PC-9 (cell line): ENCODE measurements at regions not wholly inside any gene's neighbourhood (a gene's known extent, or its start where the extent isn't known, plus 50 kb on each side); places are given as distances from the start of the nearest gene placed in this dataset.

Experiments
- BruUV-seq: library from RNA; stranded (reverse); fragments of 400-500 nt; replicated peaks from 2 replicates; lab custom pipeline; 2021; lab: Mats Ljungman, UMichigan
- CTCF ChIA-PET: fragments of 300-600 bp; sonication (Branson Sonifier 250); formaldehyde crosslinking; loops from one replicate; lab custom pipeline; 2022; ENCODE audit warnings: antibody characterized with exemption; lab: Charles Lee
- POLR2A ChIA-PET: fragments of 300-600 bp; sonication (Branson Sonifier 250); formaldehyde crosslinking; loops from one replicate; lab custom pipeline; 2022; ENCODE audit warnings: antibody characterized with exemption; ENCODE audit not compliant: unreplicated experiment; lab: Charles Lee
- DNase-seq, 2 experiments: peaks; one replicate each; pipeline versions ENCODE4 v3.0.0 to v3.0.0-alpha.2; 2015 to 2022; ENCODE audit warnings: mixed read lengths in 1 of 2
- H2AFZ ChIP-seq: fragments of 200-600 bp; sonication (generic); 2 replicates; pipeline ENCODE4 v1.8.1; 2017; ENCODE audit warnings: antibody characterized with exemption
- H3F3A ChIP-seq: fragments of 200-600 bp; sonication (generic); 2 replicates; pipeline ENCODE4 v1.8.1; 2017; ENCODE audit warnings: antibody characterized with exemption, mild to moderate bottlenecking, low read depth; ENCODE audit not compliant: insufficient read depth
- H3K27ac ChIP-seq: fragments of 200-600 bp; sonication (generic); 2 replicates; pipeline ENCODE4 v1.6.1; 2016; ENCODE audit warnings: mixed run types
- H3K27me3 ChIP-seq: fragments of 200-600 bp; sonication (generic); 2 replicates; pipeline ENCODE4 v1.6.1; 2016; ENCODE audit warnings: low read depth, mixed run types; ENCODE audit not compliant: insufficient read depth
- H3K36me3 ChIP-seq: fragments of 200-600 bp; sonication (generic); 2 replicates; pipeline ENCODE4 v1.6.1; 2016; ENCODE audit warnings: low read depth, mixed run types
- H3K4me1 ChIP-seq: fragments of 200-600 bp; sonication (generic); replicated peaks from 2 replicates; pipeline ENCODE4 v1.6.1; 2016; ENCODE audit warnings: mixed run types; ENCODE audit not compliant: insufficient read depth
- H3K4me2 ChIP-seq: fragments of 200-600 bp; sonication (generic); 2 replicates; pipeline ENCODE4 v1.6.1; 2017; ENCODE audit warnings: mixed run types
- H3K4me3 ChIP-seq: fragments of 200-600 bp; sonication (generic); 2 replicates; pipeline ENCODE4 v1.6.1; 2016; ENCODE audit warnings: mixed run types
- H3K79me2 ChIP-seq: fragments of 200-600 bp; sonication (generic); 2 replicates; pipeline ENCODE4 v1.6.1; 2017; ENCODE audit warnings: low read depth, mixed run types
- H3K9me2 ChIP-seq: fragments of 200-600 bp; sonication (generic); 2 replicates; pipeline ENCODE4 v1.8.1; 2017; ENCODE audit warnings: mild to moderate bottlenecking; ENCODE audit not compliant: insufficient read depth
- H3K9me3 ChIP-seq: fragments of 200-600 bp; sonication (generic); 2 replicates; pipeline ENCODE4 v1.8.1; 2016; ENCODE audit warnings: low read depth; ENCODE audit not compliant: insufficient read depth
- H4K20me1 ChIP-seq: fragments of 200-600 bp; sonication (generic); 2 replicates; pipeline ENCODE4 v1.8.1; 2017; ENCODE audit not compliant: insufficient read depth
- EZH2 ChIP-seq: fragments of 200-600 bp; sonication (generic); IDR thresholded peaks from 2 replicates; pipeline ENCODE4 v1.8.0; 2017; ENCODE audit warnings: antibody characterized with exemption, low read depth
- intact Hi-C: fragments of 100-400 bp; cut with micrococcal nuclease; formaldehyde crosslinking; loops from one replicate; pipeline ENCODE4 v1.10.0; 2022; ENCODE audit not compliant: unreplicated experiment
- TF ChIP-seq, protein P1 (sequence below): fragments of 200-600 bp; sonication (generic); conservative IDR thresholded peaks from 2 replicates; pipeline ENCODE4 v1.6.1; 2017; ENCODE audit warnings: mixed run types, antibody characterized with exemption, mild to moderate bottlenecking, moderate library complexity

DNA sequence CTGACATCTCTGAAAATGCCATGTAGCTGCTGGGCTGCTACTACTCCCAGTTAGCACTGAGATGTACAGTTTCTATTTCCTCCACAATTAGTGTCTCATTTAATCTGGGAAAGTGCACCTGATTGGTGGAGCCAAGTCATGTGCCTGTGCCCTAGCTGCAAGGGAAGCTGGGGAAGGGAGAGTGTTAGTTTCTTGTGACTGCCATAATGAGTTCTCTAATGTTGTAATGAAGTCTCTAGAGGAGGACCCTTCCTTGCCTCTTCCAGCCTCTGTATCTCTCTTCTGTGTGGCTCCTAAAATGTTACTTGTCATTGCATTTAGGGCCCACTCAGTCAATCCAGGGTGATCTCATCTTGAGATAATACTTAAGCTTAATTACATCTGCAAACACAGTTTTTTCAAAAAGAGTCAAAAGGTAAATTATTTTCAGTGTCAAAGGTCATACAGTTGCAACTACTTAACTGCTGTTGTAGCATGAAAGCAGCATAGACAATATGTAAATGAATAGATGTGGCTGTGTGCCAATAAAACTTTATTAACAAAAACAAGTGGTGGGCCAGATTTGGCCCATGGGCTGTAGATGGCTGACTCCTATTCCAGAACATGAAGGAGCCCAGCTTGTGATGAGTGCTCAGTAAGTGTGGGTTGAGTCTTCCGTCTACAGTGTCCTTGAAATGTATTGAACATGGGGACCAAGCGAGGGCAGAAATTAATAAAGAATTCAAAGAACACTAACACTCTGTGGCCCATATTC is 137.2 kb upstream of the MAP1LC3B2 start:
- Histone ChIP-seq H3K9me3 (no peaks in the 10 kb centered on the region; the same call in 1 of the 2 replicates), H3K9me2 (no peaks in the 10 kb centered on the region), H3K27me3 (no peaks in the 10 kb centered on the region), H3K4me2 (no peak overlapping the region), H3K4me3 (no peak overlapping the region), H3K4me1 (peaks cover 34% of the 10 kb centered on the region), H4K20me1 (no peaks in the 10 kb centered on the region), H3K36me3 (no peaks in the 10 kb centered on the region), H3K79me2 (no peaks in the 10 kb centered on the region), H3K27ac (no peak overlapping the region; the same call in 1 of the 2 replicates), H2AFZ (no peak overlapping the region), H3F3A (peaks cover 29% of the 10 kb centered on the region)
- DNase-seq: no peak
- intact Hi-C loops: no loop called here
- CTCF ChIA-PET: interaction anchor here (0.5 to 0.6 kb wide), 2 partner anchors 146 to 552 kb away, joined by 3 read pairs; no protein-coding TSS in a partner anchor
- TF ChIP-seq, protein P1, sequence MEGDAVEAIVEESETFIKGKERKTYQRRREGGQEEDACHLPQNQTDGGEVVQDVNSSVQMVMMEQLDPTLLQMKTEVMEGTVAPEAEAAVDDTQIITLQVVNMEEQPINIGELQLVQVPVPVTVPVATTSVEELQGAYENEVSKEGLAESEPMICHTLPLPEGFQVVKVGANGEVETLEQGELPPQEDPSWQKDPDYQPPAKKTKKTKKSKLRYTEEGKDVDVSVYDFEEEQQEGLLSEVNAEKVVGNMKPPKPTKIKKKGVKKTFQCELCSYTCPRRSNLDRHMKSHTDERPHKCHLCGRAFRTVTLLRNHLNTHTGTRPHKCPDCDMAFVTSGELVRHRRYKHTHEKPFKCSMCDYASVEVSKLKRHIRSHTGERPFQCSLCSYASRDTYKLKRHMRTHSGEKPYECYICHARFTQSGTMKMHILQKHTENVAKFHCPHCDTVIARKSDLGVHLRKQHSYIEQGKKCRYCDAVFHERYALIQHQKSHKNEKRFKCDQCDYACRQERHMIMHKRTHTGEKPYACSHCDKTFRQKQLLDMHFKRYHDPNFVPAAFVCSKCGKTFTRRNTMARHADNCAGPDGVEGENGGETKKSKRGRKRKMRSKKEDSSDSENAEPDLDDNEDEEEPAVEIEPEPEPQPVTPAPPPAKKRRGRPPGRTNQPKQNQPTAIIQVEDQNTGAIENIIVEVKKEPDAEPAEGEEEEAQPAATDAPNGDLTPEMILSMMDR: no peak
- no peak for TF ChIP-seq EZH2
- no TSS peak for BruUV-seq
- POLR2A ChIA-PET: interaction anchor here (0.5 kb wide), 1 partner anchor 156 kb away, joined by 5 read pairs; no protein-coding TSS in a partner anchor

DNA sequence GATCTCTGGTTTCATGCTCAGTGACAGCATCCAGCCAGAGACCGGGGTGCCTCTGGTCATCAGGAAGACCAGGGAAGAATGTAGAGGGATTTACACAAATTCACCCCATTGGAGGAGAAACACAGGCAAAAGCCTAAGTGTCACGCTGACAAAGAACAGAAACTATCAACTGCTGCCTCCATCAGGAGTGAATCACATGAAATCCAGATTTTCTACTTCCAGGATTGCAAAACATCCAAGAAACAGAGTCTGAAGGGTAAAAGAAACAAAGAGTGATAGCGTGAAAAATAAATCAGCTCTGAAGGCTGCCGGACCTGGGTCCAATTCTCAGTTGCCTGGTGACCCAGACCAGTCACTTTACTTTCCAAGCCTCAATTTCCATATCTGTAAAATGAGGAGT is 136.1 kb upstream of the MAP1LC3B2 start:
- H3K79me2 ChIP-seq: no peaks in the 10 kb centered on the region
- no peaks in the 10 kb centered on the region; the same call in 1 of the 2 replicates for H3K9me3 ChIP-seq
- peak in 1 of 2 experiments; percentile 85 for DNase-seq
- no peak overlapping the region for H3K4me3 ChIP-seq
- H3K36me3 ChIP-seq: no peaks in the 10 kb centered on the region
- H3K9me2 ChIP-seq: no peaks in the 10 kb centered on the region
- no peak for TF ChIP-seq EZH2
- TF ChIP-seq, protein P1: no peak
- H4K20me1 ChIP-seq: no peaks in the 10 kb centered on the region
- no peaks in the 10 kb centered on the region for H3K27me3 ChIP-seq
- H3K27ac ChIP-seq: peak overlapping the region; percentile 72
- no TSS peak for BruUV-seq
- peak overlapping the region; percentile 56; the same call in 1 of the 2 replicates for H2AFZ ChIP-seq
- intact Hi-C loops: no loop called here
- ChIA-PET CTCF (no interaction called here), POLR2A (no interaction called here)
- H3F3A ChIP-seq: peaks cover 40% of the 10 kb centered on the region
- peaks cover 45% of the 10 kb centered on the region for H3K4me1 ChIP-seq
- H3K4me2 ChIP-seq: peak overlapping the region; percentile 29

DNA sequence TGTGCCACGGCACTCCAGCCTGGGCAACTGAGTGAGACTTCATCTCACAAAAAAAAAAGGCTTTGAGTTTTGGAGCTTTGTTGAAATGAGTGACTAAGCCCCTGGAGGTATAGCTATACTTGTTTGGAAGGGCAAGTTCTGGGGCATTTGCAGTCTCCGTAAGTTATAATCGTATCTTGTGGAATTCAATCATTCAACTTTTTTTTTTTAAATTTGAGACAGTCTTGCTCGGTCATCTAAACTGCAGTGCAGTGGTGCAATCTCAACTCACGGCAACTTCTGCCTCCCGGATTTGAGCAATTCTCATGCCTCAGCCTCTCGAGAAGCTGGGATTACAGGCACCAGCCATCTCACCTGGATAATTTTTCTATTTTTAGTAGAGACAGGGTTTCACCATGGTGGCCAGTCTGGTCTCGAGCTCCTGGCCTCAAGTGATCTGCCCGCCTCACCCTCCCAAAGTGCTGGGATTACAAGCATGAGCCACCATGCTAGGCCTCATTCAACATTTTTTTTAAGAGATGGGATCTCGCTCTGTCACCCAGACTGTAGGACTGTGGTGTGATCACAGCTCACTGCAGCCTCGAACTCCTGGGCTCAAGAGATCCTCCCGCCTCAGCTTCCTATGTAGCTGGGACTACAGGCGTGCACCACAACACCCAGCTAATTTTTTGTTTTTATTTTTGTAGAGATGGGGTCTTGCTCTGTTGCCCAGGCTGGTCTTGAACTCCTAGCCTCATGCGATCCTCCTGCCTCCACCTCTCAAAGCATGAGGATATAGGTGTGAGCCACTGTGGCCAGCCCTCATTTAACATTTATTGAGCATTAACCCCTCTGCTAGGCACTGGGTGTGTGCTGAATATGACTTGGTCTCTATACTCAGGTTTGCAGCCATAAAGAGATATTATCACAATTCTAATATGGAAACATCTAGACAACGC is 133.7 kb upstream of the MAP1LC3B2 start:
- Histone ChIP-seq H3K9me3 (no peaks in the 10 kb centered on the region; the same call in 1 of the 2 replicates), H3K36me3 (no peaks in the 10 kb centered on the region), H3K4me1 (peaks cover 52% of the 10 kb centered on the region), H3K27me3 (no peaks in the 10 kb centered on the region), H4K20me1 (no peaks in the 10 kb centered on the region), H3F3A (peaks cover 48% of the 10 kb centered on the region), H3K27ac (peak overlapping the region; percentile 91), H2AFZ (no peak overlapping the region), H3K4me2 (peak overlapping the region; percentile 78), H3K4me3 (no peak overlapping the region), H3K9me2 (no peaks in the 10 kb centered on the region), H3K79me2 (no peaks in the 10 kb centered on the region)
- ChIA-PET CTCF (interaction anchor here (0.7 to 1.0 kb wide), 2 partner anchors 187 to 283 kb away, joined by 3 read pairs; no protein-coding TSS in a partner anchor), POLR2A (interaction anchor here (0.7 kb wide), 2 partner anchors 49 to 151 kb away, joined by 3 to 7 read pairs; no protein-coding TSS in a partner anchor)
- DNase-seq: peak in 1 of 2 experiments; percentile 45
- intact Hi-C loops: loop anchor here (1.0 to 5.0 kb wide), 9 partner anchors 9 to 427 kb away; no protein-coding TSS in a partner anchor
- no TSS peak for BruUV-seq
- TF ChIP-seq, protein P1: no peak
- TF ChIP-seq EZH2: no peak
